ENCODE measurements at regions not wholly inside any gene's neighbourhood (a gene's known extent, or its start where the extent isn't known, plus 50 kb on each side); places are given as distances from the start of the nearest gene placed in this dataset.

- ChIA-PET CTCF (no interaction called here), POLR2A (no interaction called here)
- no peaks in the 10 kb centered on the region for H3K9me3 Mint-ChIP-seq (ENCODE audit: unreplicated experiment)
- DNase-seq (ENCODE audit: unreplicated experiment) = no peak
- H3K4me1 Mint-ChIP-seq (ENCODE audit: insufficient read depth, unreplicated experiment) = peaks cover 7% of the 10 kb centered on the region
- no peaks in the 10 kb centered on the region for H3K27me3 Mint-ChIP-seq (ENCODE audit: insufficient read depth, unreplicated experiment)
- no peak overlapping the region for H3K4me3 Mint-ChIP-seq (ENCODE audit: unreplicated experiment)
- TF ChIP-seq, protein P1, sequence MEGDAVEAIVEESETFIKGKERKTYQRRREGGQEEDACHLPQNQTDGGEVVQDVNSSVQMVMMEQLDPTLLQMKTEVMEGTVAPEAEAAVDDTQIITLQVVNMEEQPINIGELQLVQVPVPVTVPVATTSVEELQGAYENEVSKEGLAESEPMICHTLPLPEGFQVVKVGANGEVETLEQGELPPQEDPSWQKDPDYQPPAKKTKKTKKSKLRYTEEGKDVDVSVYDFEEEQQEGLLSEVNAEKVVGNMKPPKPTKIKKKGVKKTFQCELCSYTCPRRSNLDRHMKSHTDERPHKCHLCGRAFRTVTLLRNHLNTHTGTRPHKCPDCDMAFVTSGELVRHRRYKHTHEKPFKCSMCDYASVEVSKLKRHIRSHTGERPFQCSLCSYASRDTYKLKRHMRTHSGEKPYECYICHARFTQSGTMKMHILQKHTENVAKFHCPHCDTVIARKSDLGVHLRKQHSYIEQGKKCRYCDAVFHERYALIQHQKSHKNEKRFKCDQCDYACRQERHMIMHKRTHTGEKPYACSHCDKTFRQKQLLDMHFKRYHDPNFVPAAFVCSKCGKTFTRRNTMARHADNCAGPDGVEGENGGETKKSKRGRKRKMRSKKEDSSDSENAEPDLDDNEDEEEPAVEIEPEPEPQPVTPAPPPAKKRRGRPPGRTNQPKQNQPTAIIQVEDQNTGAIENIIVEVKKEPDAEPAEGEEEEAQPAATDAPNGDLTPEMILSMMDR (IDR thresholded peaks at IDR 0.05; ENCODE audit: unreplicated experiment) = no peak
- intact Hi-C loops (cut with micrococcal nuclease) = no loop called here
- no peak overlapping the region for H3K27ac Mint-ChIP-seq (ENCODE audit: low read depth, unreplicated experiment)
- H3K36me3 Mint-ChIP-seq (ENCODE audit: insufficient read depth, unreplicated experiment) = no peaks in the 10 kb centered on the region
- BruUV-seq (replicated peaks) = no TSS peak
Observed at GRCh38 chr9:16277471-16277960, 593.0 kb downstream of the BNC2 start.

- no peaks in the 10 kb centered on the region for H3K36me3 Mint-ChIP-seq (ENCODE audit: insufficient read depth, unreplicated experiment)
- ChIA-PET CTCF (no interaction called here), POLR2A (no interaction called here)
- no peak overlapping the region for H3K27ac Mint-ChIP-seq (ENCODE audit: low read depth, unreplicated experiment)
- peaks cover 7% of the 10 kb centered on the region for H3K4me1 Mint-ChIP-seq (ENCODE audit: insufficient read depth, unreplicated experiment)
- TF ChIP-seq, protein P1 (IDR thresholded peaks at IDR 0.05; ENCODE audit: unreplicated experiment) = no peak
- BruUV-seq (replicated peaks) = no TSS peak
- H3K4me3 Mint-ChIP-seq (ENCODE audit: unreplicated experiment) = no peak overlapping the region
- intact Hi-C loops (cut with micrococcal nuclease) = no loop called here
- no peaks in the 10 kb centered on the region for H3K27me3 Mint-ChIP-seq (ENCODE audit: insufficient read depth, unreplicated experiment)
- no peaks in the 10 kb centered on the region for H3K9me3 Mint-ChIP-seq (ENCODE audit: unreplicated experiment)
- no peak for DNase-seq (ENCODE audit: unreplicated experiment)
Observed at GRCh38 chr9:16278326-16278999, 592.0 kb downstream of the BNC2 start.

DNA sequence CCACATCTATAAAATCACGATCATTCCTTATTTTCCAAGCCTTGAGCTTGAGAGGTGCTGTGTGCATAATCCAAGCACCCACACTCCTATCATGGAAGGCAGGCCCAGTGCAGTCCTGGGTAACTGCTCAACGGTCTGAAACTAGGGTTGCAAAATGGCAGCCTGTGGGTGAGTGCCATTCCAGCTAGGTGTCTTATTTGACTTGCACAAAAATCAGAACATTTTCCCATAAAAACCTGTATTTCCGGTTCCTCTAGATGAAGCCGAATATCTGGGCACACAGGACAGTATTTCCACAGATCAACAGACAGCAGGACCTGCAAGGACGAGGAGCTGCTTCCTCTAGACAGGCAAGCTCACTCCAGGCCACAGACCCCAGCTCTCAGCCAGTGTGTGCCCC is 588.8 kb downstream of the BNC2 start:
- TF ChIP-seq, protein P1 (IDR thresholded peaks at IDR 0.05; ENCODE audit: unreplicated experiment) = no peak
- Mint-ChIP-seq H3K27ac (ENCODE audit: low read depth, unreplicated experiment) (no peak overlapping the region), H3K4me3 (ENCODE audit: unreplicated experiment) (no peak overlapping the region), H3K4me1 (ENCODE audit: insufficient read depth, unreplicated experiment) (no peaks in the 10 kb centered on the region), H3K9me3 (ENCODE audit: unreplicated experiment) (no peaks in the 10 kb centered on the region), H3K36me3 (ENCODE audit: insufficient read depth, unreplicated experiment) (no peaks in the 10 kb centered on the region), H3K27me3 (ENCODE audit: insufficient read depth, unreplicated experiment) (no peaks in the 10 kb centered on the region)
- no TSS peak for BruUV-seq (replicated peaks)
- no peak for DNase-seq (ENCODE audit: unreplicated experiment)
- intact Hi-C loops (cut with micrococcal nuclease) = no loop called here
- CTCF ChIA-PET = no interaction called here
- POLR2A ChIA-PET = no interaction called here

DNA sequence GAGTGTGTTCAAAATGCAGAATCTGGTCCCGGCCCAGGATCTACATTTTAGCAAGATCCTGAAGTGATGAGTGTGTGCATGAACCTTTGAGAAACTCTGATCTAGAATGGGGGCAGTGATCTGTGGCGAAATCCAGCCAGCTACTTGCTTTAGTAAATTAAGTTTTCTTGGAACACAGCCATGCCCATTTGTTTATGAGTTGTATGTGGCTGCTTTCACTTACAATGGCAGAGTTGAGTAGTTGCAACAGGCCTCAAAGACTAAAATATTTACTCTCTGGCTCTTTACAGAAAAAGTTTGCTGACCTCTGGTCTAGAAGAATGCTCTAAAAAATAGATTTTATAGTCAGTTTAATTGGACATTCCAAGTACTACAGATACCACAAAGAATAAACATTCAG is 588.3 kb downstream of the BNC2 start:
- no peaks in the 10 kb centered on the region for H3K4me1 Mint-ChIP-seq (ENCODE audit: insufficient read depth, unreplicated experiment)
- CTCF ChIA-PET = no interaction called here
- no peaks in the 10 kb centered on the region for H3K36me3 Mint-ChIP-seq (ENCODE audit: insufficient read depth, unreplicated experiment)
- no peaks in the 10 kb centered on the region for H3K9me3 Mint-ChIP-seq (ENCODE audit: unreplicated experiment)
- POLR2A ChIA-PET = no interaction called here
- intact Hi-C loops (cut with micrococcal nuclease) = no loop called here
- H3K27me3 Mint-ChIP-seq (ENCODE audit: insufficient read depth, unreplicated experiment) = no peaks in the 10 kb centered on the region
- no peak overlapping the region for H3K4me3 Mint-ChIP-seq (ENCODE audit: unreplicated experiment)
- H3K27ac Mint-ChIP-seq (ENCODE audit: low read depth, unreplicated experiment) = no peak overlapping the region
- DNase-seq (ENCODE audit: unreplicated experiment) = peak; percentile 42
- no TSS peak for BruUV-seq (replicated peaks)
- TF ChIP-seq, protein P1 (IDR thresholded peaks at IDR 0.05; ENCODE audit: unreplicated experiment) = no peak
